Anterior cingulate cortex (tissue), 58 donors: ENCODE measurements at regions not wholly inside any gene's neighbourhood (a gene's known extent, or its start where the extent isn't known, plus 50 kb on each side); places are given as distances from the start of the nearest gene placed in this dataset.
"Not testable (repeated sequence)": the region's sequence is repeated elsewhere in the genome, so short reads cannot be mapped to it uniquely, and the experiment has no call there.

Experiments
- DNase-seq, 58 donors: peaks; one replicate each; lab custom pipeline; 2025; lab: John Stamatoyannopoulos, UW

DNA sequence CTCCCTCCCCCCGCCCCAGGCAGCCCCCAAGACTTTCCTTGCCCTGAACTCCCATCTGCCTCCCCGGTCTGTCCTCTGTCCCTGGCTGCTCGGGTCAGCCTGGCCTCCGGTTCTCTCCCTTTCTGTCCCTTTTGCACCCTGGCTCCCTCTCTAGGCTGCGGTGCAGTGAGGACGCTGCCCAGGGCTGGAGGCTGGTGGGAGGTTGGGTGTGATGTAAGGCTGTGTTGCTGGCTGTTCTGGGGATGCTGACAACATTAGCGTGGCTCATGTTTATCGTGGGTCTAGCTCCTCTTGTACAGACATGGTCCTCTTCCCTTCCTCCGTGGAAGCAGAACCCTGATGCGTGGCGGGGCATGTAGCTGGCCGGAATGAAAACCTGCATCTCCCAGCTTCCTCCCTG, 357.5 kb downstream of the CNTNAP3B start:
- not testable (repeated sequence) for DNase-seq

DNA sequence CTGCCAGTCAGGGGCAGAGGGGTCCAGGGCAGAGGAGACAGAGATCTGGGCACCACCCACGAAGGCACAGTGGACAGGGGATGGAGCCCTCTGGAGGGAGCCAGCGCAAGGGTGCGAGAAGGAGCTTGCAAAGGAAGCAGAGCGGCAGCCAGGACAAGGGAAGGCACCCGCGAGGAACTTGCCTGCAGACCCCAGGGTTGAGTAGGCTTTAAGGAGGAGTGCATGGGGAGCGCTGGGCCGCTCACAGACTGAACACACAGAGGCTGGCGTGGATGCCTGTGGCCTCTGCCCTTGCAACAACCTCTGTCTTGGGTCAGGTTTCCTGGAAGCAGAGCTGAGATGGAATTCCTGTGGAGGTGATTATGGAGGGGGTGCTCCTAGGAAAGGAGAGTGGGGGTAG, 374.4 kb downstream of the CNTNAP3B start:
- DNase-seq: not testable (repeated sequence)

- DNase-seq: not testable (repeated sequence)
These were observed 374.8 kb downstream of the CNTNAP3B start for GRCh38 chr9:41754403-41754802.

DNA sequence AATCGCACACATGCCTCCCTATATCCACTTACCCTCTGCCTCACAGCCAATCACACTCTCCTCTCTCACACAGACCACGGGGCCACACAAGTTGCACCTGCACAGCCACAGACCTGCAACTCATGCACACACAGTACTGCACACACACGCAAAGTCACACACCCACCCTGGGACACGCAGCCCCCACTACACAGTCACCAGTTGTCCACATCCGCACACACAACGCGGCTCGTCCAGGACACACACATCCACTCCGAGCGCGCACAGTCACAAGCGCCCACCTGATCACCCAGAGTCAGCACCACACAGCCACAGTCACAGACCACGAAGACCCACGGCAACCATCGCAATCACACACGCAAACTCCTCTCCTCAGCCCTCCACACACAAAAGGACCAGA, 387.3 kb downstream of the CNTNAP3B start:
- not testable (repeated sequence) for DNase-seq

- DNase-seq: not testable (repeated sequence)
These were observed 388.1 kb downstream of the CNTNAP3B start for GRCh38 chr9:41741173-41741572.

GRCh38 chr9:41738681-41739080, 390.5 kb downstream of the CNTNAP3B start:
- DNase-seq: not testable (repeated sequence)

DNA sequence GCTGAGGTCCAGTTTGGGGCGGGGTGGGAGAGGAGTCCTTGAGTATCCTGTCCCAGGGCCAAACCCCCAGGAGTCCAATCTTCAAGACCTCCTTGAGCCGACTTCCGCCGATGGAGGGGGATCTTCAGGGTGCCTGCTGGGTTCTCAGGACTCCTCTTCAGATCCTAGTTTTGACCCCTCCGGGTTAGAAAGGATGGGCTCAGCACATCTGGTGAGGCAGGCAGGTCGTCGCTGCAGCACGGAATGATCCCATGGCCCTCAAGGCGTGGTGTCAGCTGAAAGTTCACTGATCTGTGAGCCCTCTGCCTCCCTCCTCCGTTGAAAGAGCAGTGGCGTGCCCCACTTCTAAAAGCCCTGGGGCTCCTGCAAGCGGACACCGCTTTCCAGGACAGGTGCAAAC, 430.0 kb downstream of the CNTNAP3B start:
- not testable (repeated sequence) for DNase-seq

DNA sequence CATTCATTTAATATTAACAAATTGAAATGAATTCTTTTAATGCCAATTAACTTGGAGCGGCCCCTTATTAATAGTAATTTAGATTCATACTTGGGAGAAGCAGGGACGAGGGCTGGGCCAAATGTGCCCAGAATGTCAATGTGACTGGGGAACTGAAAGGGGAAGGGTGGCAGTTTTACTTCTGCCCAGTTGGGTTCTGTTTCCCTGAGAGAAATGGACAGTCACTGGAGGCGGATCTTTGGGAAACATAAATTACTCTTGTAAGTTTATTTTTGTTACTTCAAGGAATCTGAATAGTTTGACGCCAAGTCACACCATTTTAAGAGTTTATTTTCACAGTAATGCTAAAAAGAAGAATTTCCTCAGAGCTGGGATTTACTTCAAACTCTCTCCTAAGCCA, 432.1 kb downstream of the CNTNAP3B start:
- DNase-seq: not testable (repeated sequence)

- not testable (repeated sequence) for DNase-seq
These were observed 449.9 kb downstream of the CNTNAP3B start for GRCh38 chr9:41679312-41679711.

DNA sequence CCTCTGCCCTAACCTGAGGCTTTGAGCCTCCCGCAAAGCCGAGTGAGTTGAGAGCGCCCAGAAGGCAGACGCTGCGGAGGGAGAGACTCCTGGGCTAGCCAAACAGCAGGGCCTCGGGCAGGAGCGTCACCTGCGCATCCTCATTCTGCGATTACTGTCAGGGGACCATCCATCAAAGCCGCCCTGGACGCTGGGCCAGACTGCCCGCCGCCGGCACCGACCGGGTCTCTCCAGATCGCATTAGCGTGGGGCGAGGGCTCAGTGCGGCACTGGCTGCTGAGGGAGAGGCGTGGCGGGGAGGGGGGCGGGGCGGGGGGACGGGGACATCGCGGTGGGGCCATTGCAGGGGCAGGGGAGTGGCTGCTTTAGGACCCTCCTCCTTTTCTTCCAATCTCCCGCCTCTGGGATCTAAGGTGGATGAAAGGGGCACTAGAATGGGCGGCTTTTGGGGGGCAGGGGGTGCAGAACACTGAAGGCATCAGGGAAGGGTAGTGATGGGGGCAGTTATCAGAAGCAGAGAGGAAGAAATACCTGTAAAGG, 465.7 kb downstream of the CNTNAP3B start:
- DNase-seq: not testable (repeated sequence)

GRCh38 chr9:41658706-41659105, 469.6 kb upstream of the ZNG1F start:
- not testable (repeated sequence) for DNase-seq

GRCh38 chr9:41658116-41658515, 469.0 kb upstream of the ZNG1F start:
- DNase-seq: not testable (repeated sequence)

- not testable (repeated sequence) for DNase-seq
These were observed 468.0 kb upstream of the ZNG1F start for GRCh38 chr9:41657141-41657540.

DNA sequence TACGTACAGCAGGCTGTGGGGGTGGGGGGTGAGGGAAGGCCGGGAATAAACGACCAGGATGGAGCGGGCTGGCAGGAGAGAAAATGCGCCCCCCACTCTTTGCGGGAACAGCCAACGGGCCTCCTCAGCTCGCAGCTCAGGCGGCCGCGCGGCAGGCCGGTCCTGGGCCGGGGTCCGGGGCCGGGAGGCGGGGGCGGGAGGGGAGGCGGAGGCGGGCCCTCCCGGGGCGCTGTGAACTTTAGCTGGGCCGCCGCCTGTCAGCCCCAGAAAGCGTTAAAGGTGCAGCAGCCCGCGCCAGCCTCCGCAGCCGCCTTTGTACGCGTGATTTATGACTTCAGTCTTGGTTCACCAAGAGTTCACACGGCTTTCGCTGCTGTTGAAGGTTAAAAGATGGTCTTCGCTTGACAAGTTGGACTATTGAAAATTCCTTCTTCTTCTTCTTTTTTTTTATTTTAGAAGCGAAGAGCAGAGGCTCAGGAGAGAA, 466.0 kb upstream of the ZNG1F start:
- DNase-seq: peak in 1 of 58 donors; percentile 37

GRCh38 chr9:41654349-41654748, 465.2 kb upstream of the ZNG1F start:
- DNase-seq: not testable (repeated sequence)

DNA sequence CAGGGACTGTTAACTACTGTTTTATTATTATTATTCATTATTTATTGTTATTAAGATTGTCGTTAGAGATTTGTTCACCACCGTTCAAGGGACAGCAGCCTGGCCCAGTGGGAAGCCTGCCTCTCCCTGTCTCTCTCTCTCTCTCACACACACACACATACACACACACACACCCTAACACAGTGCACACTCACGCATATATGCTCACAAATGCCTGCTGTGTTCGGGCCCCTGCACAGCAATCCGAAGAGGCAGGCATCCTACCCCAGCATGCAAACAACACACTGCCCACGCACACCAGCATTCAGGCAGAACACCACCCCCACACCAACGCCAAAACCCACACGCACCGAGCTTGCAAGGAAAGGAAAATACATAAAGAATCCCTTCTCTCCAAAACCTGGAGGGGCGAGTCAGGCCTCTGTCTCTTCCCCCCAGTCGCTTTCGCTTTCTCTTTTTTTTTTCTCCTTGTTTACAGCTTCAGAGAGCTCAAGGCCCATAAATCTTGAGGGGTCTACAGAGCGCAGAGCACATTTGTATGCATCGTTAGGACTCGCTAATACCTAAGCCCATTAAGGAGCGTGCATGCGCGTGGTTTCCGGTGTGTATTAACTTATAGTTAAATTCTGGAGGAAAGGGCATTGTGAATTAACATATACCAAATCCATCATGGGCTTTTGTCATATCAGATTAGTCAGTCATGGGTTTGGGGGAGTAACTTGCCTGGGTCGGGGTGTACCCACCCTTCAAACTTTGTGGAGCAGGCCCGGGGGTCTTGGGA, 464.6 kb upstream of the ZNG1F start:
- not testable (repeated sequence) for DNase-seq

- DNase-seq: not testable (repeated sequence)
These were observed 463.7 kb upstream of the ZNG1F start for GRCh38 chr9:41652800-41653199.

GRCh38 chr9:41652100-41652713, 463.1 kb upstream of the ZNG1F start:
- DNase-seq: not testable (repeated sequence)

DNA sequence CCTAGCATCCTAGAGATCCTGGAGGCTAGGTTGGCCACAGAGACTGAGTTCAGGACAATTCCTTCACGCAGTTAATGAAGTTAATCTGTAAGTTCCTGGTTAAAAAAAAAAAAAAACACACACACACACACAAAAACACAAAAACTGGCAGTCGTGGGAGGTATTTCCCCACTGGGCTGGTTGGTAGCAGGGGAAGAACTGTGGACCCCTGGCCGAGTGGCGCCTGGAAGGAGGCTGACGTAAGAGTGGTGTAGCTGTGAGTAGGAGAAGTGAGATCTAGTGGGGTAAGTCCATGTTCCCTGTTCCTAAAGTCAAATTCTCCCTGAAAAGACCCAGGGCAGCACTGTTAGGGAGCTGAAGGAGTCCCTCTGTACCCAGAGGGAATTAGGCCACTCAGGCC, 461.0 kb upstream of the ZNG1F start:
- DNase-seq: not testable (repeated sequence)

GRCh38 chr9:41648564-41648963, 459.4 kb upstream of the ZNG1F start:
- DNase-seq: peak in 4 of 58 donors; percentile 5 to 49 (median 12)

GRCh38 chr9:41646246-41646645, 457.1 kb upstream of the ZNG1F start:
- DNase-seq: not testable (repeated sequence)
